SIG-M5 treated with dmso at 0.1 percent for 504 hours (cell line): ENCODE measurements at regions not wholly inside any gene's neighbourhood (a gene's known extent, or its start where the extent isn't known, plus 50 kb on each side); places are given as distances from the start of the nearest gene placed in this dataset.
"Not testable (repeated sequence)": the region's sequence is repeated elsewhere in the genome, so short reads cannot be mapped to it uniquely, and the experiment has no call there.

Experiments used
- DNase-seq: peaks from one replicate; lab custom pipeline; 2025; ENCODE audit not compliant: unreplicated experiment; lab: John Stamatoyannopoulos, UW

- DNase-seq = no peak
Measured at GRCh38 chr6:119834418-119834817, 484.9 kb upstream of the MAN1A1 start.

DNA sequence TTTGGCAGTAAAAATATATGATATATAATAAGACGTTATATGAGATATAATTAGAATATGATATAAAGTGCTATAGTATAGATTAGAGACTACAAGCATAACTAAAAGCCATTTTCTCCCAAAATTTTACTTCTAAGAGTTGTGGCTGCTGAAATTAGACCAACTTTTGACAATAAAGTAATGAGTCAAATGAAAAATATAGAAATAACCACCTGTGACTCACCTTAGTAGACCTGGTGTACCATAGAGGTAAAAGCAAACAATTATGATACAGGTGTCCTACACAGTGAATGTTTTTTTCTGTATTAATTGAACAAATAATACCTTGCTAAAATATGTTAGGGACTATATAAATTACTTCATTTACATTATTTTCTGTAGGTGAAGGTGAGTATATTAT lies 482.9 kb upstream of the MAN1A1 start:
- no peak for DNase-seq

GRCh38 chr6:119830494-119831295 lies 481.1 kb upstream of the MAN1A1 start:
- no peak for DNase-seq

DNA sequence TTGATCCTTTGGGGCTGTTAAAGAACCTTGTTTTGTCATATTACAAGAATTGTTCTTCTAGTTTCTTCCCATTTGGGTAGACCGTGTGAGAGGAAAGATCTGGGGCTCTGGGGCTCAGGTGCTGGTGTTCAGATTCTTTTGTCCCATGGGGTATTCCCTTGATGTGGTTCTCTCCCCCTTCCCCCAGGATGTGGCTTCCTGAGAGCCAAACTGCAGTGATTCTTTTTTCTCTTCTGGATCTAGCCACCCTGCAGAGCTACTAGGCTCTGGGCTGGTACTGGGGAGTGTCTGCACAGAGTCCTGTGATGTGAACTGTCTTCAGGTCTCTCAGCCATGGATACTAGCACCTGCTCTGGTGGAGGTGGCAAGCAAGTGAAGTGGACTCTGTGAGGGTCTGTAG lies 480.5 kb upstream of the MAN1A1 start:
- no peak for DNase-seq

DNA sequence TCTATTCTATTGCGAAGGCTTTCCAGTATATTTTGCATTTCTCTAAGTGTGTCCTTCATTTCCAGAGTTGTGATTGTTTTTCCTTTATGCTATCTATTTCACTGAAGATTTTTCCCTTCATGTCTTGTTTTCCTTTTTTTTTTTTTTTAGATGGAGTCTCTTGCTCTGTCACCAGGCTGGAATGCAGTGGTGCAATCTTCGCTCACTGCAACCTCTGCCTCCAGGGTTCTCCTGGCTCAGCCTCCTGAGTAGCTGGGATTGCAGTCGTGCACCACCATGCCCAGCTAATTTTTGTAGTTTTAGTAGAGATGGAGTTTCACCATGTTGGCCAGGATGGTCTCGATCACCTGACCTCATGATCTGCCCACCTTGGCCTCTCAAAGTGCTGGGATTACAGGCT lies 479.9 kb upstream of the MAN1A1 start:
- DNase-seq = not testable (repeated sequence)

- DNase-seq = no peak
Measured at GRCh38 chr6:119829006-119829405, 479.4 kb upstream of the MAN1A1 start.

DNA sequence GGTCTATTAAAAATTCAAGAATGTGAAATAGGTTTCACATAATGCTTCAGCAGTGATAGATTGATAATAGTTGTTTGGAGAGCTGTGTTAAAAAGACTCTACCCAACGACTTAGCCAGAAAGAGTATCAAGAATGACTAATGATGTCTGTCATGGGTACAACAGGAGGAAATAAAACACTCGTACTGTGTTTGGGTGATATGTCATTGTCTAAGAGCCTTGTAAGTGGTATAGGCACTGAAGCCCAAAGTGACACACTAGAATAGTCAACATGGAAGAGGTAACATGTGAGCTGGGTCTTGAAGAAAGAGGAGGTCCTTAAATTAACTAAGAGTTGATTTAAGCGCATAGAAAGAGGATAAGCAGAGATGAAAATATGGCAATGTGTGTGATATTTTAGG lies 471.8 kb upstream of the MAN1A1 start:
- no peak for DNase-seq

DNA sequence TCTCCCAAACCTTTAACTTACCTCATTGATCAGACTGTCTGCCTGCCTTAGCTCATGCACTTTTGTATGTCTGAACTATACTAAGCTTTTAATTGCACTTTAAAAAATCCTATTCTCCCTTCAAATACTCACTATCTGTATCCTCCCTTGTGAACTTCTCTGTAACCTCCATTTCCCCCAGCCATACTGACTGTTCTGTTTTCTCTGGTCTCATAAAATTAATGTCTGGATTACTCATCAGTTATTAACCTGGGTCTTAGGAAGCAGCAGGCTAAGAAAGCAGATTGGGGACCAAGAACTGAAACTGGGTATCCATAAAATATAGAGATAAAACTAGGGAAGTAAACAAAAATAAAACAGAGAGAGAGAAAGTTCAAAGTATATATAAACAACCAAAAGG lies 469.3 kb upstream of the MAN1A1 start:
- no peak for DNase-seq

GRCh38 chr6:119814609-119815400 lies 465.2 kb upstream of the MAN1A1 start:
- no peak for DNase-seq

- DNase-seq = no peak
Measured at GRCh38 chr6:119802464-119802863, 452.9 kb upstream of the MAN1A1 start.

- no peak for DNase-seq
Measured at GRCh38 chr6:119801056-119801455, 451.5 kb upstream of the MAN1A1 start.

DNA sequence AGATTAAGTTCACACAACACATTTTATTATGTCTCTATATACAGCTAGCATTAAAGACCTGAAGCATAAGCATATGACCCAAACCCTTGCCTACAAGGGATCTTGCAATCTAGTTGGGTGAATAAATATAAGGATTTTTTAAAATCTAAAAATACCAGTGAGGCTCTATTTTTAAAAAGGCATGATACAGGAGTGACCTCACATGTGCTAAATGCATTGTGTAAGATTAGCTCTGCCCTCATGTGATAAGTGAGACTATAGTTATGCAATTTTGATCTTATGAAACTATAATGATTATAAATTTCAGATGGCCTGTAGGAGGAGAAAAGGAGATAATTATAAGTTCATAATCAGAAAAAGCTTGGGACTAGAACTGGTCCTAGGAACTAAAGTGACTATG lies 451.0 kb upstream of the MAN1A1 start:
- no peak for DNase-seq

DNA sequence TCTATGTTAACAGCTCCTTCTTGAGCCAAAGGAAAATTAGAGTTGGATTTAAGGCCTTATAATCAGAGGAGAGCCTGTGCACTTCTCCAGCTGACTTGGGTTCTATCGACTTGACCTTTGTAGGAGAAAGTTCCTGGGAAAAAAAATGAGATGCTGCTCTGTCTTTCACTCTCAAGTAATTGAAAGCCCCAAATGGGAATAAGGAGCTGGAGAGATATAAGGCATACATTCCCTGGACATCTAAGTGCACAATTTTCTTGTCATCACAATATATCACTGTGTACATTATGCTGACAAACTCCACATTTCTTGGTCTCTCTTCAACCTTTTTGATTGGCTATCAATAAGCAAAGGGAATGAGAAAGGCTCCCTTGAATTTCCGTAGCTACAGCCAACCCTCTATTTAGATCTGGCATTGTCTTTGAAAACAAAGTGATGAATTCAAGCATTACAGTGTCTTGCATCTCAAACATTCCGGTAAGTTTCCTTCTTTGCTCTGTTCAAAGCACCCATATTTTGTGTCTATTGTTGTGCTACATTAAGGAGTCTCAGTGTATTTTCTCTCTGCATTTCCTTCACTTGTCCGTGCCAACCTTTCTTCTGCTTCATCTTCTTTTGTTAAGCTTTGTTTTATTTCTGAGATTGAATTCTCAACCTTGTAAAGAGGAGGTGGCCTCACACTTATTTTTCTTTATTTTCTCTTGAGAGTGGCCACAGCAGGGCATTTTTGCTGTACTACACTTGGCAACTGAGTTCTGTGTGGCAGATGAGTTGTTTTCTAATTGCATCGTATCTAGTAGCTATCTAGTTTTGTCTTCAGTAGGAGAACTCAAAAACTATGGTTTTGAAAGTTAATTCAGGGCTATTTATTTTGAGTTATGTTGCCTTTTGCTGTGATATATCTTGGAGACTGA lies 450.3 kb upstream of the MAN1A1 start:
- no peak for DNase-seq

GRCh38 chr6:119791736-119792135 lies 442.2 kb upstream of the MAN1A1 start:
- no peak for DNase-seq

DNA sequence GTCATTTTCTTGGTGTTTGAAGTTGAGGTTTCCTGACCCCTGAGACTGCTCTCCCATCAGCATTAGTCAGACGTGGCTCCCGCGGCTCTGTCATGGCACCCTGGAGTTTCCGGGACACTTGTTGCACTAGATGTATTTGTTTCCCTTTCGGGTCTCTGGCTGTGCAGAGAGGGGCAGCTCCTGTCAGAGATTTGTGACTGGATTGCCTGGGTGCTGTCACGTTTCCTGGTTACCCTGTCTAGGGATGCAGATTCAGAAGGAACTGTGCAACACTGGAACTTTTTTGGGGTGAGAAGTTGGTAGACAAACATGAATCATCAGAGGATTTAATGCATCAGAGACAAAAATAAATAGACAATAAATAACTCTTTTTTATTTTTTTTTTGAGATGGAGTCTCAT lies 431.8 kb upstream of the MAN1A1 start:
- DNase-seq = no peak

- peak; percentile 31 for DNase-seq
Measured at GRCh38 chr6:119768201-119768600, 418.6 kb upstream of the MAN1A1 start.

DNA sequence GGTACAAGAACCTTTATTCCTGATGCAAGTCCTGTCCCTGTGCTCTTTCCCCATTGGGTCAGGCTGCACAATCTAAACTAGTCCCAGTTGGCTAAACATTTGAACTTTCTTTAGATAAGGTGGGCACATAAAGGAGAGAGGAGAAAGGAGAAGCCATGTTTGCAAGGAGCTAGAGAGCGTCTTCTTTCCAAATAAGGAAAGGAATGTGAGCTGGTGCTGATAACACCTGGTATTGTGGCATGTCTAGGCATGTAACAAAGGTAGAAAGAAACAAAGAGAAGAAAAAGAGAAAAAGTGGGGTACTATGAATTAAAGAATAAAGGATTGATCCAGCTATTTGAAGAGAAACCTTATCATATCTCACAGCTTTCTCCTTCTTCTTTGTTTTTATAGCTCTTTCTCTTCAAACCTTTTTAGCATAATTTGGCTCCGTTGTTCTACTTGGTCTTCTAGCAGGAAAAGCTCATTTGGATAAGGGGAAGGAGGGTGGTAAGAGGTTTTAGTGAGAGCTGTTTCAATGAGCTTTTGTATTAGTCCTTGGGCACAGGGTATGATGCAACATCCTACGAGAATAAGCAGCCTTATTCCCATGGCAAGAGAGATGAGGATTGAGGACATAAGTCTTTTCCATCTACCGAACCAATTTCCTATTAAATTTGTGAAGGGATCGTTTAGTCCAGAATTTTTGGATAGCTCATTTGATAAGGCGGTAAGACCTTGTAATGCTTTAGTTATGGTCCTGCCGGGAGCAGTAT lies 415.5 kb upstream of the MAN1A1 start:
- DNase-seq = no peak

DNA sequence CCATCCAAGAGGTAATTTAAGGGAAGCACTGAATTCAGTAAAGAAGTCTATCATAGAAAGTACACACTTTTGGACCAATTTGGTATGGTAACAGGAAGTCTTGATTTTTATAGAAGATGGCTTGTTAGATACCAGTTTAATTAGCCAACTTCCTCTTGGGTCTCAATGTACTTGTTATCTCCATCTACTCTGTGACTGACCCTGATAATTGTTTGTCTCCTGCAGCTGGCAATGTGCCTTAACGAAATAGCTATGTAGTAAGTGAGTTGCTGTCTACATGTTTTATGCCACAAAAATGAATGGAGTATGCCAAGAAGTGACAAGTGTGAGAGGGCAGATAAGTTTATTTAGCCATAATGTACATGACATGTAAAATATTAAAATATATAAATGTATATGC lies 410.5 kb upstream of the MAN1A1 start:
- DNase-seq = no peak

GRCh38 chr6:119758385-119758784 lies 408.8 kb upstream of the MAN1A1 start:
- no peak for DNase-seq

DNA sequence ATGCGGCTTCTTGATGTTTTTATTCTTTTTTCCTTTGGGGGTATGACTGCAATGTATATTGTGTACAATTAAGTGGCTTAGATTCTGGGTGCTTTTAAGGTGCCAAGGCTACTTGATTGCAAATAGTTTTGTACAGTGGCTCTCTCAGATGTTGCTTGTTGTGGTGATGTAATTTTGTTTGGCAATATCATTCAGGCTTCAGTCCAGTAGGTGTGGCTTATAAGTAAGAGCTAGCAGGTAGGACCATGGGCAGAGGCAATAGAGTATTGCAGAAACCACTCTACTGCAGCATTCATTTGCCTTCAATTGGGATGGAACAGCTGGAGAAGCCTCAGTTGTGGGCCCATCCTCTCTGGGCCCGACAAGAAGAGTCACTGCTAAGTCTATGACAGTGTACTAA lies 407.9 kb upstream of the MAN1A1 start:
- DNase-seq = peak; percentile 0

GRCh38 chr6:119749335-119749734 lies 399.8 kb upstream of the MAN1A1 start:
- DNase-seq = no peak
